BJ (cell line): ENCODE measurements at regions not wholly inside any gene's neighbourhood (a gene's known extent, or its start where the extent isn't known, plus 50 kb on each side); places are given as distances from the start of the nearest gene placed in this dataset.
"Not testable (repeated sequence)": the region's sequence is repeated elsewhere in the genome, so short reads cannot be mapped to it uniquely, and the experiment has no call there.

Source experiments
- CTCF ChIA-PET: fragments of 350-600 bp; formaldehyde crosslinking; extraction: SDS; loops from one replicate; lab custom pipeline; 2021; ENCODE audit warnings: antibody characterized with exemption, inconsistent platforms; lab: Yijun Ruan, JAX
- POLR2A ChIA-PET: fragments of 300-600 bp; sonication (Branson Sonifier 250); formaldehyde crosslinking; extraction: SDS; loops from one replicate; lab custom pipeline; 2021; ENCODE audit warnings: antibody characterized with exemption; lab: Charles Lee
- DNase-seq: peaks from one replicate; pipeline ENCODE4 v3.0.0-alpha.2; 2011; ENCODE audit warnings: low read depth
- H3K27me3 ChIP-seq: 2 replicates; pipeline ENCODE4 v1.6.0; 2011; ENCODE audit warnings: low read length; ENCODE audit not compliant: control insufficient read depth, insufficient read depth
- H3K36me3 ChIP-seq: 2 replicates; pipeline ENCODE4 v1.5.1; 2011; ENCODE audit warnings: low read length; ENCODE audit not compliant: control insufficient read depth, insufficient read depth
- H3K4me3 ChIP-seq: 2 replicates; pipeline ENCODE4 v1.5.1; 2011; ENCODE audit warnings: low read depth, mild to moderate bottlenecking, control low read depth, low read length
- TF ChIP-seq, protein P1 (sequence below): IDR thresholded peaks from 2 replicates; pipeline ENCODE4 v1.5.1; 2011; ENCODE audit warnings: low read depth, mild to moderate bottlenecking, control low read depth, inconsistent platforms, low read length, moderate library complexity; ENCODE audit not compliant: insufficient read depth

DNA sequence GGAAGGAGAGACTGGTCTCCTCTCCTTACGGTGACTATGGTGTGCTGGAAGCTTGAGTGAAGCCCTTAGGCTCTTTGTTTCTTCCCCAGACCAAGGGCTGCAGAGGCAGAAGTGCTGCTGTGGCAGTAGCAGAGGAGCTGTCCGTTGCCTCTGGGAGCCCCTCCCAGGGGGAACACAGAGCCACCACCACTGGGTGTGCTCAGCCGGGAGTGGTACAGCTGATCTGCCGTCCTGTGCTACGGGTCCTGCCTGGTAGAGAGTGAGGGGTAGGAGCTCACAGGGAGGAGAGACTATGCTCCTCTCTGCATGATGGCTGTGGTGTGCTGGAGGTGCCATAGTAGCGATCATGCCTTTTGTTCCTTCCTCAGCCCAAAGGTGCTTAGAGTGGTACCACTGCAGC lies 318.7 kb downstream of the DOK5 start:
- no peak overlapping the region for H3K4me3 ChIP-seq
- ChIA-PET CTCF (no interaction called here), POLR2A (interaction anchor here (0.6 kb wide), 1 partner anchor 111 kb away, joined by 3 read pairs; no protein-coding TSS in a partner anchor)
- TF ChIP-seq, protein P1, sequence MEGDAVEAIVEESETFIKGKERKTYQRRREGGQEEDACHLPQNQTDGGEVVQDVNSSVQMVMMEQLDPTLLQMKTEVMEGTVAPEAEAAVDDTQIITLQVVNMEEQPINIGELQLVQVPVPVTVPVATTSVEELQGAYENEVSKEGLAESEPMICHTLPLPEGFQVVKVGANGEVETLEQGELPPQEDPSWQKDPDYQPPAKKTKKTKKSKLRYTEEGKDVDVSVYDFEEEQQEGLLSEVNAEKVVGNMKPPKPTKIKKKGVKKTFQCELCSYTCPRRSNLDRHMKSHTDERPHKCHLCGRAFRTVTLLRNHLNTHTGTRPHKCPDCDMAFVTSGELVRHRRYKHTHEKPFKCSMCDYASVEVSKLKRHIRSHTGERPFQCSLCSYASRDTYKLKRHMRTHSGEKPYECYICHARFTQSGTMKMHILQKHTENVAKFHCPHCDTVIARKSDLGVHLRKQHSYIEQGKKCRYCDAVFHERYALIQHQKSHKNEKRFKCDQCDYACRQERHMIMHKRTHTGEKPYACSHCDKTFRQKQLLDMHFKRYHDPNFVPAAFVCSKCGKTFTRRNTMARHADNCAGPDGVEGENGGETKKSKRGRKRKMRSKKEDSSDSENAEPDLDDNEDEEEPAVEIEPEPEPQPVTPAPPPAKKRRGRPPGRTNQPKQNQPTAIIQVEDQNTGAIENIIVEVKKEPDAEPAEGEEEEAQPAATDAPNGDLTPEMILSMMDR = no peak
- no peak for DNase-seq
- H3K27me3 ChIP-seq = no peaks in the 10 kb centered on the region
- H3K36me3 ChIP-seq = no peaks in the 10 kb centered on the region

DNA sequence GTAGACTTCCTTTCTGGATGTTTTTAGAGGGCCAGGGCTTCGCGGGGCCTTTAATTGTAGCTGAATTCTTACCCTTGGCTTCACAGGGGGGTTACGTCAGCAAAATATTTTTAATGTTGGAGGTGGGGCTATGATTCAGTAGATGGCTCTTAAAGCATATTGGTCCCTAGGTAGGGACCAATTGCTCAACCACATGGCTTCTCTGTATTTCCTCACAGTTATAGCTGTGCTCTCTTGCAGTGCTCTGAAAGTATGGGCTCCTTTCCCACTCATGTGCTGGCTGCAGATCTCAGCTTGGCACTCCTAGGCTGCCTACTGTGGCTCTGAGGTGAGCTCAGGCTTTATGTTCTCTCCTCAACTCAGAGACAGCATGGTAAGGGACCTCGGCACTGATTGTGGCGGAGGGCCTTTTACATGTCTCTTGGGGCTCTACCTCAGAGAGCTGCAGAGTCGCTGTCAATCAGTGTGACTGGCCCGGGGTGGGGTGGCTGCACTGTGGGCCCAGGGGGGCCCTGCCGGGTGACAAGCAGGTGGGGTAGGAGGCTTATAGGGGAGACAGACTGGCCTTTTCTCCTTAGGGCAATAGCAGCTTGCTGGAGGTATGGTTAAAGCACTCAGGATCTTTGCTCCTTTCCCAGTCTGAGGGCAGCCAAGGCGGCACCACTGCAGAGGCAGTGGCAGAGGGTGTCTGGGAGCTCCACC lies 318.0 kb downstream of the DOK5 start:
- H3K27me3 ChIP-seq = no peaks in the 10 kb centered on the region
- ChIA-PET CTCF (interaction anchor here (0.7 kb wide), 1 partner anchor 21 kb away, joined by 3 read pairs; no protein-coding TSS in a partner anchor), POLR2A (interaction anchor here (0.6 kb wide), 1 partner anchor 110 kb away, joined by 3 read pairs; no protein-coding TSS in a partner anchor)
- no peaks in the 10 kb centered on the region for H3K36me3 ChIP-seq
- DNase-seq = no peak
- TF ChIP-seq, protein P1 = no peak
- H3K4me3 ChIP-seq = no peak overlapping the region

DNA sequence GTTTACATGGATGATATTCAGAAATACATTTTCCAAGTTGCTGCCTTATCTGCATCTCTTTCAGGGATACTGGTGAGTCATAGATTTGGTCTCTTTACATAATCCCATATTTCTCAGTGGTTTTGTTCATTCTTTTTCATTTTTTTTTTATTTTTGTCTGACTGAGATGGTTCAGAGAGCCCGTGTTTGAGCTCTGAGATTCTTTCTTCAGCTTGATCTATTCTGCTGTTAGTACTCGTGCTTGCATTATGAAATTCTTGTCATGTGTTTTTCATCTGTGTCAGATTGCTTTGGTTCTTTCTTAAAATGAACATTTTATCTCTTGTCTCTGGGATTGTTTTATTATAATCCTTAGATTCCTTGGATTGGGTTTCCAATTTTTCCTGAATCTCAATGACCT lies 317.3 kb downstream of the DOK5 start:
- CTCF ChIA-PET = interaction anchor here (0.7 kb wide), 1 partner anchor 20 kb away, joined by 3 read pairs; no protein-coding TSS in a partner anchor
- TF ChIP-seq, protein P1 = no peak
- Histone ChIP-seq H3K4me3 (no peak overlapping the region), H3K36me3 (no peaks in the 10 kb centered on the region), H3K27me3 (no peaks in the 10 kb centered on the region)
- no peak for DNase-seq
- POLR2A ChIA-PET = no interaction called here

DNA sequence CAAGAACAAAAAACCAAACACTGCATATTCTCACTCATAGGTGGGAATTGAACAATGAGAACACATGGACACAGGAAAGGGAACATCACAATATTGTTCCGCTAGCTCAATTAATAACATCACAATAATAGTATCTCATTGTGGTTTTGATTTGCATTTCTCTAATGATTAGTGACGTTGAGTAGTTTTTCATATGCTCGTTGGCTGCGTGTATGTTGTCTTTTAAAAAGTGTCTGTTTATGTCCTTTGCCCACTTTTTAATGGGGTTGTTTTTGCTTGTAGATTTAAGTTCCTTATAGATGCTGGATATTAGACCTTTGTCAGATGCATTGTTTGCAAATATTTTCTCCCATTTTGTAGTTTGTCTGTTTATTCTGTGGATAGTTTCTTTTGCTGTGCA lies 312.9 kb downstream of the DOK5 start:
- DNase-seq, H3K4me3 ChIP-seq, CTCF ChIA-PET, H3K36me3 ChIP-seq, H3K27me3 ChIP-seq, POLR2A ChIA-PET: not testable (repeated sequence)

DNA sequence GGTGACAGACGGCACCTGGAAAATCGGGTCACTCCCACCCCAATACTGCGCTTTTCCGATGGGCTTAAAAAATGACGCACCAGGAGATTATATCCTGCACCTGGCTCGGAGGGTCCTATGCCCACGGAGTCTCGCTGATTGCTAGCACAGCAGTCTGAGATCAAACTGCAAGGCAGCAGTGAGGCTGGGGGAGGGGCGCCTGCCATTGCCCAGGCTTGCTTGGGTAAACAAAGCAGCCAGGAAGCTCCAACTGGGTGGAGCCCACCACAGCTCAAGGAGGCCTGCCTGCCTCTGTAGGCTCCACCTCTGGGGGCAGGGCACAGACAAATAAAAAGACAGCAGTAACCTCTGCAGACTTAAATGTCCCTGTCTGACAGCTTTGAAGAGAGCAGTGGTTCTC lies 307.4 kb downstream of the DOK5 start:
- DNase-seq = not testable (repeated sequence)

DNA sequence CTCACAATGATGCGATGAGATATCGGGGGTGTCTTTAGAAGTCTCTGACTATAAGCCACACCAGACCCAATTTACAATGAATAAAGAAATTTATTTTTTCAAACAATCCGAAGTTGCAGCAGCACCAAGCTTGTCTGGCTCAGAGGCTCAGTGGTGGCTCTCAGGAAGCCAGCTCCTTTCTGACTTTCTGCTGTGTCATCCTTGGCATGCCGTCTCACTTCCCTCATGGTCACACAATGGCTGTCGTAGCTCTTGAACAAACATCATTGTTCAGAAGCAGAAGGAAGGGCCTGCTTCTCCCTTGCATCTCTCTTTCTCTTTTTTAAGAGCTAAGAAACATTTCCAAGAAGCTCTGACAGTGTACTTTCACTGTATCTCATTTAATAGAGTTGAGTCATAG lies 299.0 kb downstream of the DOK5 start:
- no peak for DNase-seq
- Histone ChIP-seq H3K36me3 (no peaks in the 10 kb centered on the region), H3K4me3 (no peak overlapping the region), H3K27me3 (no peaks in the 10 kb centered on the region)
- POLR2A ChIA-PET = no interaction called here
- CTCF ChIA-PET = no interaction called here
- TF ChIP-seq, protein P1 = no peak

More for the DNA sequence above, 307.4 kb downstream of the DOK5 start:
- H3K4me3 ChIP-seq, H3K36me3 ChIP-seq, H3K27me3 ChIP-seq, POLR2A ChIA-PET, CTCF ChIA-PET: not testable (repeated sequence)
